GM12878 (cell line): ENCODE measurements at regions not wholly inside any gene's neighbourhood (a gene's known extent, or its start where the extent isn't known, plus 50 kb on each side); places are given as distances from the start of the nearest gene placed in this dataset.

Experiments used
- ATAC-seq: fragments of 200-7000 bp; cut with Tn5 transposase; 3 replicates; pipeline ENCODE4 v1.9.1; 2020; ENCODE audit warnings: mild to moderate bottlenecking, moderate library complexity
- BruUV-seq: library from RNA; stranded (reverse); fragments of 400-500 nt; replicated peaks from 2 replicates; lab custom pipeline; 2021; lab: Mats Ljungman, UMichigan
- CTCF ChIA-PET: fragments of 300-600 bp; sonication (Branson Sonifier 250); formaldehyde crosslinking; extraction: SDS; loops from one replicate; lab custom pipeline; 2021; ENCODE audit warnings: inconsistent platforms; lab: Yijun Ruan, JAX
- POLR2A ChIA-PET: fragments of 350-600 bp; formaldehyde crosslinking; extraction: SDS; loops from one replicate; lab custom pipeline; 2021; ENCODE audit warnings: inconsistent platforms; lab: Charles Lee
- RAD21 ChIA-PET: fragments of 300-600 bp; sonication (Branson Sonifier 250); formaldehyde crosslinking; loops from one replicate; lab custom pipeline; 2023; ENCODE audit warnings: antibody characterized with exemption; ENCODE audit not compliant: unreplicated experiment; lab: Charles Lee
- SMC1A ChIA-PET: fragments of 300-600 bp; sonication (Branson Sonifier 250); formaldehyde crosslinking; loops from one replicate; lab custom pipeline; 2023; ENCODE audit not compliant: unreplicated experiment, uncharacterized antibody; lab: Charles Lee
- DNase-seq: peaks from one replicate; pipeline ENCODE4 v3.0.0-alpha.2; 2011; ENCODE audit warnings: low read depth, low spot score
- FAIRE-seq: peaks from 3 replicates; lab custom pipeline; 2011; peaks lifted over from hg19 to GRCh38; lab: Jason Lieb, UNC
- H2AFZ ChIP-seq: 2 replicates; pipeline ENCODE4 v1.6.0; 2011; ENCODE audit warnings: low read depth, low read length, control low read depth; ENCODE audit not compliant: control insufficient read depth
- H3K27ac ChIP-seq: 2 replicates; pipeline ENCODE4 v1.5.1; 2011; ENCODE audit warnings: control low read depth; ENCODE audit not compliant: control insufficient read depth, insufficient read depth
- H3K27me3 ChIP-seq, 2 experiments: replicated peaks in 1 of 2; 2 replicates each; pipeline versions ENCODE4 v1.6.0 to v1.6.1; 2011; ENCODE audit warnings: low read length in 1 of 2; ENCODE audit not compliant: control insufficient read depth in 2 of 2, insufficient read depth in 2 of 2
- H3K36me3 ChIP-seq, 2 experiments: 2 replicates each; pipeline ENCODE4 v1.5.1; 2011; ENCODE audit warnings: low read length in 1 of 2; ENCODE audit not compliant: control insufficient read depth in 2 of 2, insufficient read depth in 2 of 2
- H3K4me1 ChIP-seq: 2 replicates; pipeline ENCODE4 v1.6.1; 2011; ENCODE audit warnings: mild to moderate bottlenecking, low read length, moderate library complexity, mixed read lengths; ENCODE audit not compliant: control insufficient read depth, insufficient read depth
- H3K4me2 ChIP-seq: 2 replicates; pipeline ENCODE4 v1.6.0; 2011; ENCODE audit warnings: control low read depth; ENCODE audit not compliant: control insufficient read depth, insufficient read depth
- H3K4me3 ChIP-seq: fragments of 200-600 bp; sonication (generic); 2 replicates; pipeline ENCODE4 v1.5.1; 2016
- H3K79me2 ChIP-seq: 2 replicates; pipeline ENCODE4 v1.6.0; 2011; ENCODE audit warnings: low read length; ENCODE audit not compliant: control insufficient read depth, insufficient read depth
- H3K9ac ChIP-seq: 2 replicates; pipeline ENCODE4 v1.8.0; 2011; ENCODE audit warnings: low read length, control low read depth, mixed read lengths; ENCODE audit not compliant: control insufficient read depth, insufficient read depth
- H3K9me3 ChIP-seq: replicated peaks from 3 replicates; pipeline ENCODE4 v1.5.1; 2011; ENCODE audit warnings: mild to moderate bottlenecking, low read length; ENCODE audit not compliant: control insufficient read depth, insufficient read depth
- H4K20me1 ChIP-seq: 2 replicates; pipeline ENCODE4 v1.6.0; 2011; ENCODE audit not compliant: control insufficient read depth, insufficient read depth
- CREB1 ChIP-seq: IDR thresholded peaks from 2 replicates; pipeline ENCODE4 v1.6.1; 2012; ENCODE audit warnings: low read depth, mild to moderate bottlenecking, inconsistent platforms
- EED ChIP-seq: sonication (generic); IDR thresholded peaks from 2 replicates; pipeline ENCODE4 v1.6.1; 2016; ENCODE audit warnings: antibody characterized with exemption, low read depth
- FOXM1 ChIP-seq: IDR thresholded peaks from 2 replicates; pipeline ENCODE4 v1.6.1; 2012; ENCODE audit warnings: low read depth, mild to moderate bottlenecking, inconsistent platforms, low read length, moderate library complexity
- MEF2A ChIP-seq: IDR thresholded peaks from 2 replicates; pipeline ENCODE4 v1.6.1; 2011; ENCODE audit warnings: low read depth, mild to moderate bottlenecking, low read length, moderate library complexity; ENCODE audit not compliant: insufficient read depth
- NFIC ChIP-seq: IDR thresholded peaks from 2 replicates; pipeline ENCODE4 v1.6.1; 2012; ENCODE audit warnings: low read depth, mild to moderate bottlenecking, inconsistent platforms, low read length, moderate library complexity
- PAX5 ChIP-seq: IDR thresholded peaks from 2 replicates; pipeline ENCODE4 v1.6.1; 2011; ENCODE audit warnings: low read depth, low read length, borderline replicate concordance
- RAD21 ChIP-seq: IDR thresholded peaks from 2 replicates; pipeline ENCODE4 v1.6.1; 2011; ENCODE audit warnings: mild to moderate bottlenecking, low read depth, low read length, moderate library complexity; ENCODE audit not compliant: insufficient read depth
- SUPT20H ChIP-seq: IDR thresholded peaks from 2 replicates; pipeline ENCODE4 v1.6.1; 2011; ENCODE audit warnings: low read depth, mild to moderate bottlenecking, low read length, moderate library complexity, borderline replicate concordance; ENCODE audit not compliant: control insufficient read depth
- YBX1 ChIP-seq: fragments of 450-650 bp; IDR thresholded peaks from 2 replicates; pipeline ENCODE4 v1.6.1; 2016; ENCODE audit warnings: antibody characterized with exemption
- WGBS: methylation state at CpG from one replicate; pipeline ENCODE4 v1.1.6; 2016; ENCODE audit warnings: low lambda C conversion rate; ENCODE audit not compliant: insufficient replicate concordance, insufficient coverage; ENCODE audit errors: missing lambda C conversion rate; 5-methylcytosine and 5-hydroxymethylcytosine counted together
- in situ Hi-C: fragments of 300-500 bp; cut with MboI; formaldehyde crosslinking; loops from 9 replicates; pipeline ENCODE4 v1.14.3; 2018; ENCODE audit warnings: mixed read lengths
- intact Hi-C: fragments of 100-400 bp; cut with micrococcal nuclease; formaldehyde crosslinking; loops from one replicate; pipeline ENCODE4 v1.14.2; 2022; ENCODE audit not compliant: unreplicated experiment
- TF ChIP-seq, protein P1 (sequence below): IDR thresholded peaks from 2 replicates; pipeline ENCODE4 v1.6.1; 2012; ENCODE audit warnings: low read length, inconsistent platforms
- TF ChIP-seq, protein P2 (sequence below): fragments of 450-650 bp; IDR thresholded peaks from 2 replicates; pipeline ENCODE4 v1.6.1; 2018; ENCODE audit warnings: mild to moderate bottlenecking, low read depth, moderate library complexity; ENCODE audit not compliant: partially characterized antibody

DNA sequence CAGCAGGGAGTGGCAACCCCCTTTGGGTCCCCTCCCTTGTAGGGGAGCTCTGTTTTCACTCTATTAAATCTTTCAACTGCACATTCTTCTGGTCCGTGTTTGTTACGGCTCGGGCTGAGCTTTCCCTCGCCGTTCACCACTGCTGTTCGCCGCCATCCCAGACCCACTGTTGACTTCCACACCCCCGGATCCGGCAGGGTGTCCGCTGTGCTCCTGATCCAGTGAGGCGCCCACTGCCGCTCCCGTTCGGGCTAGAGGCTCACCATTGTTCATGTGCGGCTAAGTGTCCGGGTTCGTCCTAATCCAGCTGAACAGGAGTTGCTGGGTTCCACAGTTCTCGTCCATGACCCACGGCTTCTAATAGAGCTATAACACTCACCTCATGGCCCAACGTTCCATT lies 408.1 kb downstream of the KCNJ2 start:
- Histone ChIP-seq H2AFZ (no peak overlapping the region), H3K79me2 (no peaks in the 10 kb centered on the region), H3K27ac (no peak overlapping the region), H3K4me1 (no peaks in the 10 kb centered on the region), H3K4me3 (no peak overlapping the region), H3K27me3 (no peaks in the 10 kb centered on the region), H3K36me3 (no peaks in the 10 kb centered on the region), H3K9ac (no peak overlapping the region), H4K20me1 (no peaks in the 10 kb centered on the region), H3K4me2 (no peak overlapping the region), H3K9me3 (no peaks in the 10 kb centered on the region)
- RAD21 ChIA-PET, result interaction anchor here (0.5 kb wide), 1 partner anchor 694 kb away, joined by 3 read pairs; no protein-coding TSS in a partner anchor
- CTCF ChIA-PET, result no interaction called here
- in situ Hi-C loops (no loop called here), intact Hi-C loops (no loop called here)
- BruUV-seq, result no TSS peak
- WGBS, result 50% methylated on average over 20 of the region's 20 CpGs
- ATAC-seq, result no peak
- POLR2A ChIA-PET, result no interaction called here
- TF ChIP-seq YBX1 (no peak), NFIC (no peak), SUPT20H (no peak), FOXM1 (no peak), EED (no peak), RAD21 (no peak), CREB1 (no peak), MEF2A (no peak), PAX5 (no peak)
- TF ChIP-seq, protein P1, sequence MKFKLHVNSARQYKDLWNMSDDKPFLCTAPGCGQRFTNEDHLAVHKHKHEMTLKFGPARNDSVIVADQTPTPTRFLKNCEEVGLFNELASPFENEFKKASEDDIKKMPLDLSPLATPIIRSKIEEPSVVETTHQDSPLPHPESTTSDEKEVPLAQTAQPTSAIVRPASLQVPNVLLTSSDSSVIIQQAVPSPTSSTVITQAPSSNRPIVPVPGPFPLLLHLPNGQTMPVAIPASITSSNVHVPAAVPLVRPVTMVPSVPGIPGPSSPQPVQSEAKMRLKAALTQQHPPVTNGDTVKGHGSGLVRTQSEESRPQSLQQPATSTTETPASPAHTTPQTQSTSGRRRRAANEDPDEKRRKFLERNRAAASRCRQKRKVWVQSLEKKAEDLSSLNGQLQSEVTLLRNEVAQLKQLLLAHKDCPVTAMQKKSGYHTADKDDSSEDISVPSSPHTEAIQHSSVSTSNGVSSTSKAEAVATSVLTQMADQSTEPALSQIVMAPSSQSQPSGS, result no peak
- TF ChIP-seq, protein P2, sequence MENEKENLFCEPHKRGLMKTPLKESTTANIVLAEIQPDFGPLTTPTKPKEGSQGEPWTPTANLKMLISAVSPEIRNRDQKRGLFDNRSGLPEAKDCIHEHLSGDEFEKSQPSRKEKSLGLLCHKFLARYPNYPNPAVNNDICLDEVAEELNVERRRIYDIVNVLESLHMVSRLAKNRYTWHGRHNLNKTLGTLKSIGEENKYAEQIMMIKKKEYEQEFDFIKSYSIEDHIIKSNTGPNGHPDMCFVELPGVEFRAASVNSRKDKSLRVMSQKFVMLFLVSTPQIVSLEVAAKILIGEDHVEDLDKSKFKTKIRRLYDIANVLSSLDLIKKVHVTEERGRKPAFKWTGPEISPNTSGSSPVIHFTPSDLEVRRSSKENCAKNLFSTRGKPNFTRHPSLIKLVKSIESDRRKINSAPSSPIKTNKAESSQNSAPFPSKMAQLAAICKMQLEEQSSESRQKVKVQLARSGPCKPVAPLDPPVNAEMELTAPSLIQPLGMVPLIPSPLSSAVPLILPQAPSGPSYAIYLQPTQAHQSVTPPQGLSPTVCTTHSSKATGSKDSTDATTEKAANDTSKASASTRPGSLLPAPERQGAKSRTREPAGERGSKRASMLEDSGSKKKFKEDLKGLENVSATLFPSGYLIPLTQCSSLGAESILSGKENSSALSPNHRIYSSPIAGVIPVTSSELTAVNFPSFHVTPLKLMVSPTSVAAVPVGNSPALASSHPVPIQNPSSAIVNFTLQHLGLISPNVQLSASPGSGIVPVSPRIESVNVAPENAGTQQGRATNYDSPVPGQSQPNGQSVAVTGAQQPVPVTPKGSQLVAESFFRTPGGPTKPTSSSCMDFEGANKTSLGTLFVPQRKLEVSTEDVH, result no peak
- no peak for FAIRE-seq
- SMC1A ChIA-PET, result no interaction called here
- DNase-seq, result no peak
